KG1 (cell line): ENCODE measurements at regions not wholly inside any gene's neighbourhood (a gene's known extent, or its start where the extent isn't known, plus 50 kb on each side); places are given as distances from the start of the nearest gene placed in this dataset.

Source experiments
- DNase-seq: peaks from one replicate; lab custom pipeline; 2025; lab: John Stamatoyannopoulos, UW

DNA sequence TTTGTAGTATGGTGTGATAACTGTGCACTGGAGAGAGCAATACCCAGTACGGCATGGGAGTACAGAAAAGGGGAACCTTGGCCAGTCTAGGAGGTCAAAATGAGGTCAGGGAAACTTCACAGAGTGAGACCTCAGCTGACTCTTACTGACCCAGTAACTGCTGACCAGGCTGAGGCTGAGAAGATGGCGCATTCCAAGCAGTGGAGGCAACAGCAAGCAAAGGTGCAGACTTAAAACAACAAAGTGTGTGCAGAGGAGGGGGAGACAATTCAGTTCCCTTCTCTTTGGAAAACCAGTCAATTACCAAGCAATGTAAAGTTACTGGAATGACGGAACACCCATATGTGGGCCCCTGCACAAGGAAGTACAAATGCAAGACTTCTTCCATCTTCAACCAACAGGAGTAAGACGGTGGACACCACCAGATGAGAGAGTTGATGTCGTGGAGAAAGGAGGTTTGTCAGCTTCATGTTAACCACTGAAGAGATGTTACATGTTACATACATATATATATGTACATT, 54.6 kb upstream of the PRDX6 start:
- no peak for DNase-seq

DNA sequence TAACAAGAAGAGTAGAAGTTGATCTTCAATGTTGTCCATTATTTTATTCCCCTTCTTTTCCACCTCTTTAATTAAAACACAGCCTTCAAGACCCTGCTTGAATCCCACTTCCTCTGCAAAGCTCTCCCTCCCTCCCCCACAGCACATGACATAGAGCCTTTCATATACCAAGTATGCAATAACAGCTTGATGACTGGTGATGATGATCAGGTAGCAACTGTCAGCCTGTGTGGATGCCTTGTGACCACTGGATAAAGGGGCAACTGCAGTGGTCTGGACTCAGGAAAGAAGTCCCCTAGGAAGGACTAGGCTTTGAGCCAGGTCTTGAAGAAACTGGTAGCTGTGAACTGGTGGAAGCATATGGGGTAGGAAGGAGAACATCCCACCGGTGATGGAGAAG, 53.8 kb upstream of the PRDX6 start:
- no peak for DNase-seq

GRCh38 chr1:173424143-173424542, 53.0 kb upstream of the PRDX6 start:
- DNase-seq: no peak

- no peak for DNase-seq
These were observed 52.2 kb upstream of the PRDX6 start for GRCh38 chr1:173424782-173425407.

- DNase-seq: no peak
These were observed 51.1 kb upstream of the PRDX6 start for GRCh38 chr1:173426057-173426456.

- DNase-seq: no peak
These were observed 49.7 kb upstream of the PRDX6 start for GRCh38 chr1:173427146-173428054.
